ENCODE measurements at regions not wholly inside any gene's neighbourhood (a gene's known extent, or its start where the extent isn't known, plus 50 kb on each side); places are given as distances from the start of the nearest gene placed in this dataset.

DNA sequence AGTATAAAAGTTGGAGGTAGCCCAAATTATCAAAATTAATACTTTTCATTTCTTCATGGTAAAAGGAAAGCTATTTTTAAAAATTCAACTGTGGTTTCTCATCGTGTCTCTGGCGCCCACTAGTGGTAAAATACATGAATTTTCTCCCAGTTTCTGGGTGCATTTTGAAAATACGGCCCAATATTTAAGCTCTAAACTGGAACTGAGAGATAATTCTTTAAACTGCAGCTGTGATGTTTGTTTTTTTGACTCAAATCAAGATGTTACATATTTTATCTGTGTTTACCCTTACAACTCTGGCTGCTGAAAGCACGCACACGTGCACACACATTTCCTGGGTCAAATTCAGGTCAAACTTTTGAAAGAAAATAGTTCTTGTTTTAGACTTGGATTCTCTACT lies 123.9 kb upstream of the ACSL4 start:
- peak in 1 of 3 donors; percentile 1 for DNase-seq
- H3K4me3 ChIP-seq (ENCODE audit: insufficient read depth, low read depth, low read length, poor library complexity, severe bottlenecking) = no peak overlapping the region
- no peaks in the 10 kb centered on the region for H3K36me3 ChIP-seq (ENCODE audit: control insufficient read depth, insufficient read depth, low read length)
- no peaks in the 10 kb centered on the region for H3K9me3 ChIP-seq (ENCODE audit: control insufficient read depth, low read length)
- H3K27ac ChIP-seq (ENCODE audit: insufficient read depth, low read length, poor library complexity, severe bottlenecking) = no peak overlapping the region
- H3K27me3 ChIP-seq (replicated peaks; ENCODE audit: control insufficient read depth, insufficient read depth, low read length, poor library complexity, severe bottlenecking) = no peaks in the 10 kb centered on the region
- no peaks in the 10 kb centered on the region for H3K4me1 ChIP-seq (ENCODE audit: control insufficient read depth, insufficient read depth, low read length, poor library complexity, severe bottlenecking)

DNA sequence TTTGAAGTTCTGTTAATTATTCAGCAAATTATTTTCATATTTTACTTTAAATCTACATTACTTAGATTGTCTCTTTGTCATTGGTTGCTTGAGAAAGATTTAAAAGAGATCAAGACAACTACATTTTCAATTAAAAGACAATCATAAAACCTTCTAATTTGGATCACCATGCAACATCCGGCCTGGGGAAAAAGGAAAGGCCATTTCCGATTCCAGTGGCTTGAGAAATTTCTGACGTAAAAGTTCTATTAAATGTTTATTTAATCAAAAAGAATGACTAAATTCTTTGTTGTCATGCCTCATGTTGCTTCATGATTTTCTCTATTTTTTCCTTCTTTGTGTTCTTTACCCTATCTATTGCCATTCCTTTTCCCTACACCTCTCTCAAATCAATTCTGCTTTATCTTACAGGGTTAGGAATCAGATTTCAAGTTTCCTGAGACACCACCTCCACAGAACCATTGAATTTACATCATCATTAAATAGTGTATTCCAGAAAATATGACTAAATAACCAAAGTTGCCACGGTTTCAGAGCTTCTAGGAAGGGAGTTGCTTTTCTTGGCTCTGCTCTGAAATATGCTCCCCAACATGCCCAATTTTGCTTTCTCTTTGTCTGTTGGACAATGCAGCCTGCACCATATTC lies 124.6 kb upstream of the ACSL4 start:
- Histone ChIP-seq H3K4me3 (ENCODE audit: insufficient read depth, low read depth, low read length, poor library complexity, severe bottlenecking) (no peak overlapping the region), H3K27me3 (replicated peaks; ENCODE audit: control insufficient read depth, insufficient read depth, low read length, poor library complexity, severe bottlenecking) (no peaks in the 10 kb centered on the region)
- DNase-seq = no peak

DNA sequence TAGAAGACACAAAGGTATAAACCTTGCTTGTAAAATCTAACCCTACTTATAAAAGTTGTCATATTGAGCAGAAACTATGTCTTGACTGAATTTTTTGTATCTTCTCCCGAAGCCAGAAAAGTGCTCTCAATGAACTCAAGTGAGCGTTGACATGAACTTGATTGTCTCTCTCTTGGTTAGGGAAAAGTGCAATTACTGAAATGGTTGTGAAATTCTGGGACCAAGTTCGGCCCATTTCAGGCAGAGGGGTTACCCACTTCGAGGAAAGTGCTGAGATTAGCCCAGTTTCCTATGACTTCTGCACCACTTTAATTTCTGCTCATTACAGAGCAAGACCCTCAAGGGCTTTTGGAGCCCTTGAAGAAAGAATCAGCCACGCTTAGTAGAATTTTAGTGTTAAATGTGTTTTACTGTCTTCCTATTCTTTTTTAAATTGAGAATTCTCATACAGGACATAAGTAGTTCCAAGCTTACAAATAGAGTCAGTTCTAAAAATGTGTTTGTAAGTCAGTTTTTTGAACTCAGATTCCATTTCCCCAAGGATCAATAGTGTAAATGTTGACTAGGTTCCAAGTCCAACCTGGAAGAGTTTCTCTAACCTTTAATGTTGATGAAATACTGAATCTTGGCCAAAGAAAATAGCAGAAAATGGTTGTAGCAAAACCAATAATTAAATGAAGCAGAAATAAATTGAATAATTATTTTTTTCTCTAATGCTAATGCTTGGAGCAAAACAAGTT lies 125.7 kb upstream of the ACSL4 start:
- Histone ChIP-seq H3K9me3 (ENCODE audit: control insufficient read depth, low read length) (no peaks in the 10 kb centered on the region), H3K27ac (ENCODE audit: insufficient read depth, low read length, poor library complexity, severe bottlenecking) (no peak overlapping the region), H3K4me1 (ENCODE audit: control insufficient read depth, insufficient read depth, low read length, poor library complexity, severe bottlenecking) (no peaks in the 10 kb centered on the region), H3K36me3 (ENCODE audit: control insufficient read depth, insufficient read depth, low read length) (no peaks in the 10 kb centered on the region), H3K4me3 (ENCODE audit: insufficient read depth, low read depth, low read length, poor library complexity, severe bottlenecking) (no peak overlapping the region), H3K27me3 (replicated peaks; ENCODE audit: control insufficient read depth, insufficient read depth, low read length, poor library complexity, severe bottlenecking) (no peaks in the 10 kb centered on the region)
- DNase-seq = no peak

More for the DNA sequence above, 124.6 kb upstream of the ACSL4 start:
- no peaks in the 10 kb centered on the region for H3K4me1 ChIP-seq (ENCODE audit: control insufficient read depth, insufficient read depth, low read length, poor library complexity, severe bottlenecking)
- no peaks in the 10 kb centered on the region for H3K36me3 ChIP-seq (ENCODE audit: control insufficient read depth, insufficient read depth, low read length)
- no peak overlapping the region for H3K27ac ChIP-seq (ENCODE audit: insufficient read depth, low read length, poor library complexity, severe bottlenecking)
- H3K9me3 ChIP-seq (ENCODE audit: control insufficient read depth, low read length) = no peaks in the 10 kb centered on the region

DNA sequence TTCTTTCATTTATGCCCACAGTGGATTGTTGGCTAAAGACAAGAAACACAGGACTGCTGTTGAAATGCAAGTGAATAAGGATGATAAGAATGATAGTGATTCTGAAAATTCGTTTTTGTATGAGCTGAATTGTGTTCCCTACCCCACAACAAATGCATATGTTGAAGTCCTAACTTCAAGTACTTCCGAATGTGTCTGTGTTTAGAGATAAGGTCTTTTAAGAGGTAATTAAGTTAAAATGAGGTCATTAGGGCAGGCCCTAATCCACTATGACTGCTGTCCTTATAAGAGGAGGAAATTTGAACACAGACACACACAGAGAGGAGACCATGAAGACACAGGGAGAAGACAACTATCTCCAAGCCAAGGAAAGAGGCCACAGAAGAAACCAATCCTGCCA lies 126.6 kb upstream of the ACSL4 start:
- DNase-seq = no peak
- H3K36me3 ChIP-seq (ENCODE audit: control insufficient read depth, insufficient read depth, low read length) = no peaks in the 10 kb centered on the region
- H3K9me3 ChIP-seq (ENCODE audit: control insufficient read depth, low read length) = no peaks in the 10 kb centered on the region
- H3K4me3 ChIP-seq (ENCODE audit: insufficient read depth, low read depth, low read length, poor library complexity, severe bottlenecking) = no peak overlapping the region
- H3K4me1 ChIP-seq (ENCODE audit: control insufficient read depth, insufficient read depth, low read length, poor library complexity, severe bottlenecking) = no peaks in the 10 kb centered on the region
- no peak overlapping the region for H3K27ac ChIP-seq (ENCODE audit: insufficient read depth, low read length, poor library complexity, severe bottlenecking)
- H3K27me3 ChIP-seq (replicated peaks; ENCODE audit: control insufficient read depth, insufficient read depth, low read length, poor library complexity, severe bottlenecking) = no peaks in the 10 kb centered on the region

DNA sequence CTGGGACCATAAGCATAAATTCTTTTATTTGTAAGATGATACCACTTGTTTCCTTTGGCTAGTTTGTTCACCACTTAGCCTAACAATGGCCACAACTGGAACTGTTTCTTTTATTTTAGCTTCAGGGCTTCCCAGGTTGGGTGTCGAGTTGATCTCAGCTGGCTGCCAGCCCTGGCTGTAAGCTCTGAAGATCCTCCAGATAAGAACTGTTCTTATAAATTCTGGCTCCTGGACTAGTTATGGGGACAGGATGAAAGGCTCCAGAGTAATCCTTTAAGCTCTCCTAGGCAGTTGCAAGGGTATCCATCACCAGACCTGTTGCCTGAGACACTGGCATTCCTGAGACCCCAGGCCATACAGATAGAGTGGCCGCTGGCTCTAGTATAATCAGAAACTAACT lies 129.4 kb upstream of the ACSL4 start:
- H3K4me3 ChIP-seq (ENCODE audit: insufficient read depth, low read depth, low read length, poor library complexity, severe bottlenecking) = no peak overlapping the region
- H3K36me3 ChIP-seq (ENCODE audit: control insufficient read depth, insufficient read depth, low read length) = no peaks in the 10 kb centered on the region
- H3K4me1 ChIP-seq (ENCODE audit: control insufficient read depth, insufficient read depth, low read length, poor library complexity, severe bottlenecking) = no peaks in the 10 kb centered on the region

DNA sequence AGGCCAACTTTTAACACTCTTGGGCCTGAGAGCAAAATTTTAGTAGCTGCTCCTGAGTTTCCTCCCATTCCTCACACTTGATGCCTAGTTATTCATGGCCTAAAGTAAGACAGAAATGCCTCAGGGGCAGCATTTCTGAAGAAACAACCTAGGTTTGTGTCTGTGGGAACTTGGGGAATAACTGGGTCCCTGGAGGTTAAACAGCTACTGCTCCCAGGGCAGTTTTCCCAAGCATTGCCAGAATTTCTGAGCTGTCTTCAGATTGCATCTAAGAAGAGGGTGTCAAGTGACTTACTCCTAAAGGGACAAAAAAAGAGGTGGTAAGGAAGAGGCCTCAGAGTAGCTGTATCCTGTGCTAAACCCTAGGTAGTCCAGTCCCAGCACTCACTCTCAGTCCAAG lies 130.8 kb upstream of the ACSL4 start:
- no peak overlapping the region for H3K4me3 ChIP-seq (ENCODE audit: insufficient read depth, low read depth, low read length, poor library complexity, severe bottlenecking)
- no peak overlapping the region for H3K27ac ChIP-seq (ENCODE audit: insufficient read depth, low read length, poor library complexity, severe bottlenecking)
- H3K27me3 ChIP-seq (replicated peaks; ENCODE audit: control insufficient read depth, insufficient read depth, low read length, poor library complexity, severe bottlenecking) = no peaks in the 10 kb centered on the region
- DNase-seq = no peak
- H3K9me3 ChIP-seq (ENCODE audit: control insufficient read depth, low read length) = no peaks in the 10 kb centered on the region
- no peaks in the 10 kb centered on the region for H3K36me3 ChIP-seq (ENCODE audit: control insufficient read depth, insufficient read depth, low read length)
- no peaks in the 10 kb centered on the region for H3K4me1 ChIP-seq (ENCODE audit: control insufficient read depth, insufficient read depth, low read length, poor library complexity, severe bottlenecking)

More for the DNA sequence above, 129.4 kb upstream of the ACSL4 start:
- Histone ChIP-seq H3K27ac (ENCODE audit: insufficient read depth, low read length, poor library complexity, severe bottlenecking) (no peak overlapping the region), H3K9me3 (ENCODE audit: control insufficient read depth, low read length) (no peaks in the 10 kb centered on the region), H3K27me3 (replicated peaks; ENCODE audit: control insufficient read depth, insufficient read depth, low read length, poor library complexity, severe bottlenecking) (no peaks in the 10 kb centered on the region)
- no peak for DNase-seq

DNA sequence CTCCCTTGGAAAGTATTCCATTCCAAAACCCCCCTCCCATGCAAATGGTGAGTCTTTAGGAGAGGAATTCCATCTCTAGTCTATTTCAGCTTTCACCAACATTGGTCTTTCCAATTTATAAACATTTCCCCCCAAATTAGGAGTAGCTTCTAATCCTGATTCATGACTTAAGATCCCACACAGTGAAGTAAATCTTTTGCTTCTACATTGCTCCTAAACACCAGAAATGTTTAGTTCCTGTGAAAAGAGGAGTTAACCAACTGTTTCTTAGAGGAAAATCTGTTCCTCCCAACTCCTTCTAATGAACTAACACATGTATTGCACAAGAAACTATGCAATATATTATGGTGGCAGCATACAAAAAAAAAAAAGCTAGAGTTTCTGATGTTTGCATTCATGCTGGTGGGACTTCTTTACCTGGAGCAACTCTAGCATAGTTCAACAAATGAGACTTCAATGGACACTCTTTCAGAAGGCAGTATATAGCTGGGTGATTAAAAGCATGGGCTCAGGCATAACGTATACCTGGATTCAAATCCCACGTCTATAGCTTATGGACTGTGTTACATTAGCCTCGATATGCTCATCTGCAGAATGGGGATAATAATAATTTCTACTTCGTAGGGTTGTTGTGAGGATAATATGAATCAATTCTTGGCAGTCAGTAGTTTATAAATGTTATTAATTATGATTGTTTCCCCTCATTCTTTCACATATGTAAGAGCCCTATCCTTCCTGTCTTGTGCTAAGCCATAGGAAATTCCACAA lies 131.6 kb upstream of the TMEM164 start:
- no peaks in the 10 kb centered on the region for H3K4me1 ChIP-seq (ENCODE audit: control insufficient read depth, insufficient read depth, low read length, poor library complexity, severe bottlenecking)
- no peaks in the 10 kb centered on the region for H3K9me3 ChIP-seq (ENCODE audit: control insufficient read depth, low read length)
- no peaks in the 10 kb centered on the region for H3K27me3 ChIP-seq (replicated peaks; ENCODE audit: control insufficient read depth, insufficient read depth, low read length, poor library complexity, severe bottlenecking)
- no peak for DNase-seq
- no peak overlapping the region for H3K27ac ChIP-seq (ENCODE audit: insufficient read depth, low read length, poor library complexity, severe bottlenecking)
- H3K36me3 ChIP-seq (ENCODE audit: control insufficient read depth, insufficient read depth, low read length) = no peaks in the 10 kb centered on the region
- no peak overlapping the region for H3K4me3 ChIP-seq (ENCODE audit: insufficient read depth, low read depth, low read length, poor library complexity, severe bottlenecking)

DNA sequence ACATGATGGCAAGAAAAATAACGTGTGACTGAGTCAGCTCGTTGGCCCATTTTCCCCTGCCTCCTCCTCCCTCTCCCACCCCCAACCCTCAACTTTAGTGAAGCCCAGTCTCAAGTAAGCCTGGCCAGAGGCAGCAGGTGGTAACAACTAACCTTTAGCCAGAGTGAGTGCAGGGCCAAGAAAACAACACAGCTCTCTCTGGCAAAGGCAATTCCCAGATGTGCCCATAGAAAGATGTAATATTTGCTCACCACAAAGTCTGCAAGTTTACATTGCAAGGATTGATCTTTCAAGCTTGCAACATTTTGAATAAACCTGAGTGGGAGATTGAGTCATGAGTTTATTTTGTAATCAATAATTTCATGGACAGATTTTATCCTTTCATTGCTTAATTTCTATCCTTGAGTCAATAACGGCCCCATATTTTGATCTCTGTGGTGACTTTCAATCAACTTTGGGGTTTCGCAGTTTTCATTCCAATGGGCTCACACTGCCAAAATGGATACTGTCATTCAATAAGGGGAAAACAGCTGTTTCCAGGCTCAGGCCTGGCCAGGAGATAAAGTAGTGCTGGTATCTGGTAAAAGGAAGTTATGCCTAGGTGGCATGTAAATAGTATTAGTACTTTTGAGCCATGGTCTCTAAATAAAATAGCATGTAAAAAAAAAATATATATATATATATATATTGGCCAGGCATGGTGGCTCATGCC lies 130.7 kb upstream of the TMEM164 start:
- Histone ChIP-seq H3K27me3 (replicated peaks; ENCODE audit: control insufficient read depth, insufficient read depth, low read length, poor library complexity, severe bottlenecking) (no peaks in the 10 kb centered on the region), H3K4me3 (ENCODE audit: insufficient read depth, low read depth, low read length, poor library complexity, severe bottlenecking) (no peak overlapping the region), H3K9me3 (ENCODE audit: control insufficient read depth, low read length) (no peaks in the 10 kb centered on the region), H3K27ac (ENCODE audit: insufficient read depth, low read length, poor library complexity, severe bottlenecking) (no peak overlapping the region), H3K36me3 (ENCODE audit: control insufficient read depth, insufficient read depth, low read length) (no peaks in the 10 kb centered on the region), H3K4me1 (ENCODE audit: control insufficient read depth, insufficient read depth, low read length, poor library complexity, severe bottlenecking) (no peaks in the 10 kb centered on the region)
- no peak for DNase-seq

DNA sequence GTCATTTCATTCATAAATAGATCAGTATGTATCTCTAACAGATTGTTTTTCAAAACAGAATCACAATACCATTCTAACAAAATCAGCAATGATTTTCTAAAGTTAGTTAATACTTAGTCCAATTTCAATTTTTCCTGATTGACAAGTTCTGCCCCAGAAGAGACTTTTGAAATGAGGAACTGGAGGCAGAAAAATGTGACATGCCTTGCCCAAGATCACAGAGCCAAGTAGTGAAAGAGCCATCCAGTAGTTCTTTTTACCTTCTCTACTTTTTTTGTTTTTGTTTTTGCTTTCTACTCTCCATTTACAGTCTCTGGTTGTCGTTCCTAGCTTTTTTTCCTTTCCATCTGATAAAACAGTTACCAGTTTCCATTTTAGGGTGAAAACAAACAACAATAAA lies 129.3 kb upstream of the TMEM164 start:
- no peaks in the 10 kb centered on the region for H3K9me3 ChIP-seq (ENCODE audit: control insufficient read depth, low read length)
- H3K36me3 ChIP-seq (ENCODE audit: control insufficient read depth, insufficient read depth, low read length) = no peaks in the 10 kb centered on the region
- no peak overlapping the region for H3K27ac ChIP-seq (ENCODE audit: insufficient read depth, low read length, poor library complexity, severe bottlenecking)
- H3K4me3 ChIP-seq (ENCODE audit: insufficient read depth, low read depth, low read length, poor library complexity, severe bottlenecking) = no peak overlapping the region
- DNase-seq = no peak
- H3K27me3 ChIP-seq (replicated peaks; ENCODE audit: control insufficient read depth, insufficient read depth, low read length, poor library complexity, severe bottlenecking) = no peaks in the 10 kb centered on the region
- H3K4me1 ChIP-seq (ENCODE audit: control insufficient read depth, insufficient read depth, low read length, poor library complexity, severe bottlenecking) = no peaks in the 10 kb centered on the region
